HG03469 (cell line): ENCODE measurements at regions not wholly inside any gene's neighbourhood (a gene's known extent, or its start where the extent isn't known, plus 50 kb on each side); places are given as distances from the start of the nearest gene placed in this dataset.

ENCODE experiments used
- ATAC-seq: cut with Tn5 transposase; IDR thresholded peaks from one replicate; pipeline ENCODE4 v1.9.1; 2021; ENCODE audit warnings: mild to moderate bottlenecking, moderate library complexity, moderate number of reproducible peaks; ENCODE audit not compliant: unreplicated experiment

DNA sequence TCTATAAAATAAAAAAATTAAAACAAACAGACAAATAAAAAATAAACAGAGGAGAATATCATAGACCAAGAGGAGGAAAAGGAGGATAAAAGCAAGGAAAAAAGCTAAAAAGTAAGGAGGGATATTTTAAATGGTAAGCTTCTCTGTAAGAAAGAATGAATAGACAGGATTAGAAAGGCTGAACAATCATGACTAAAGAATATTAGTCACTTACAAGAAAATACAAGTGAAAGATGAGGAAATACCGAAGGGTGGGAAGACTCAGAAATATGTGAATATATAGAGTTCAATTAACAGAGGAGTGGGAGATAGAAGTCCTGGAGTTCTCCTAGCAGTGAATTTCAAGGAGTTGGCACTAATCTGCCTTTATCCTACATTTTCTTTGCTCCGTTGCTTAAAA is 162.6 kb downstream of the RTL3 start:
- no peak for ATAC-seq

DNA sequence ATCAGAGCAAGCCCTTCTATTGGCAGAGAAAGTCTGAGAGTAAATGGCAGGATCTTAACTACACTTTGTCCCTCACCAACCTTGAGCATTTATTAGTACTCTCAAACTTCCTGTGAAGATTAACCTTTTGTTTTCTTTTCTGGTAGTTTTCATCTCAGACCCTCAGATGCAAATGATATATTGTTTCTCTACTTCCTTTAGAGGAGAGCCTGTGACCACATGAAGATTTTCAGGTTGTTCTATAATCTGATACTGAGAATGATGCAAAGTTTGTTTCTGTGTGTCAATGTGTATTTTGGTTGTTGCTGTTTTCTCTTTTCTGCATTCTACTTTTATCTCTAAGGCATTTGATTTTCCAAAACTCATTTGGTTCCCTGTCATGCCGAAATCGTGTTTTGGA is 165.8 kb upstream of the CYSLTR1 start:
- ATAC-seq = no peak

DNA sequence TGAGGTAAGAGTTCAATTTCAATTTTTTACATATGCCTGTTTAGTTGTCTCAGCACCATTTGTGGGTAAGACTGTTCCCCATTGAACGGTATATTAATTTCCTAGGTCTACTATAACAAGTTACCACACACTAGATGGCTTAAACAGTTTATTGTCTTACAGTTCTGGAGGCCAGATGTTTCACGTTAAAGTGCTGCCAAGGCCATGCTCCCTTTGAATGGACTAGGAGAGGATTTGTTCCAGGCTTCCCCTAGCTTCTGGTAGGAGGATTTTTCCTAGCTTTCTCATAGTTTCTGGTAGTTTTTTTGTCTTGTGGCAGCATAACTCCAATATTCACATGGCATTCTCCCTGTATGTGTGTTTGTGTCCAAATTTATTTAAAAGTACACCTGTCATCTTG is 149.3 kb upstream of the CYSLTR1 start:
- no peak for ATAC-seq

DNA sequence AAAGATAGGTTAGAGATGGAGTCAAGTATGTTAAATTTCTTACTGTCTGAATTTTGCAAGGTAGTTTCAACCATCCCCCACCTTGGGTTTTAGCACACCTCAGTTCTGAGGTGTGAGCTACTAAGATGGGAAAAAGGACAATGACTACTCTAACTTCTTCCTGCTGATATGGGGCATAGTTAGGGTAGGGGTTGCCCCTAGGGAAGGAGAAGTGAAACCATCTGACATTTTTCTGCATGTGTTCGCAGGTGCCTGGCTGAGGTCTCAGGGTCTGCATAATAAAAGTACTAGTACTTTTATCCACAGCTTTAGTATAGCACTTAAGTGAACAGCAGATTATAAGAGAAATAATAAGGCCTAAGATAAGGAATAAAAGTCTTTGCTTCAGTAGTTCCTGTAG is 129.5 kb upstream of the CYSLTR1 start:
- ATAC-seq = no peak

DNA sequence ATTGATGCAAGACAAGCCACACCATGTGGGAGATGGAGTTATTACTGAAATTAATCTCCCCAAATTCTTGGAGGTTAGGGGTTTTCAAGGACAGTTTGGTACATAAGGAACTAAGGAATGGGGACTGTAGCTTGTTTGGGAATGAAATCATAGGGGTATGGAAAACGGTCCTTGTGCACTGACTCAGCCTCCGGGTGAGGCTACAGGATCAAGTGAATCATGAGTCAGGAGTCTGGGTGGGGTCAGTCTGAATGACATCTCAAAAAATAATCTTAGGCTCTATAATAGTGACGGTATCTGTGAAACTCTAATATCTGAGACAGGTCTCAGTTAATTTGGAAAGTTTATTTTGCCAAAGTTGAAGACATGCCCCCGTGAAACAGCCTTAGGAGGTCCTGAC is 128.5 kb upstream of the CYSLTR1 start:
- ATAC-seq = no peak

DNA sequence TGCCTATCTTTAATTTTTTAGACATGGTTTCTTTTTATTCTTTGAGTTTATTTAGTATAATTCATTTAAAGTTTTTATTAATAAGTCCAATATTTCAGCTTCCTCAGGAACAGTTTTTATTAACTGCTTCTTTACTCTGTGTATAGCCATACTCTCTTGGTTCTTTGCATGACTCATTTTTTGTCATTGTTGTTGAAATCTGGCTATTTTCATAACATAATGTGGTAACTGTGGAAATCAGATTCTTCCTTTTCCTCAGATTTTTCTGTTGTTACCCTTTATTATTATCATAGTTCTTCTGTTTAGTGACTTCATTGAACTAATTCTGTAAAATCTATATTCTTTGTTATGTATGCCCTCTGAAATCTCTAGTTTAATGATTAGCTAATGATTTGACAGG is 124.9 kb upstream of the CYSLTR1 start:
- ATAC-seq = no peak

DNA sequence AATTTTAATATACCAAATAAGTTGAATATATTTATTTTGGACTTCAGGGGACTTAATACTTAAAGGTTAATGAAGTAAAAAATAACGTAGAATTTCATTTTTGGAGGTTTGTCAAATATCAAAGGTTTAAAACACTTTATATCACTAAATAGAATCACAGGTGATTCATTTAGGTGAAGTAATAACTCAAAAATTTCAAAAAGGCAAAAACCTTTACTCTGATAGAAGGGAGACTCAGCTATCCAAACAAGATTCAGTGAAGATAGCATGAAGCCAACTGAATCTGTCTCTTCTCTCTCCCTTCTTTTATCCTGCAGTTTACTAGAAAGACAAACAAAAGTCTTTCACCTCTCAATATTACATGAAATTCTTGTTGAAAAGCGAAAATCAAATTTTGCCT is 110.2 kb upstream of the CYSLTR1 start:
- ATAC-seq = no peak

DNA sequence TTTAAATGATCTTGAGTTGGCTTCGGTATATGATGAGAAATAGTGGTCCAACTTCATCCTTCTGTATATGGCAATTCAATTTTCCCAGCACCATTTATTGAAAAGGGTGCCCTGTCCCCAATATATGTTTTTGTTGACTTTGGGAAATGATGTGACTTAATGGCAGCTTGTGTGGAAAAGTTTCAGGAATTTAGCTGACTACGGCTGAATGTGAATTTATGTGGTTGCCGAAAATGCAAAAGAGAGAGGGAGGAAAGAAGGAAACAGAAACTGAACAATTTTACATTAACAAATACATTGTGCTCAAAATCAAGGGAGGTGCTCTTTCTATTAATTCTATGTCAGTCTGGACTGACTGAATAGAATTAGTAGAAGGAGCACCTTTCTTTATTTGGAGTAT is 101.8 kb upstream of the CYSLTR1 start:
- ATAC-seq = no peak

DNA sequence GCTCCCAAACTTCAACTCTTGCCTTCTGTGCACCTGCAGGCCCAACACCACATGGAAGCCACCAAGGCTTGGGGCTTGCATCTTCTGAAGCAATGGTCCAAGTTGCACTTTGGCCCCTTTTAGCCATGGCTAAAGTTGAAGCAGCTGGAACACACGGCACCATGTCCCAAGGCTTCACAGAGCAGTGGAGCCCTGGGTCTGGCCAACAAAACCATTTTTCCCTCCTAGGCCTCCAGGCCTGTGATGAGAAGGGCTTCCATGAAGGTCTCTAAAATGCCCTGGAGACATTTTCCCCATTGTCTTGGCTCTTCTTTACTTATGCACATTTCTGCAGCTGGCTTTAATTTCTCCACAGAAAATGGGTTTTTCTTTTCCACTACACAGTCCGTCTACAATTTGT is 61.3 kb upstream of the CYSLTR1 start:
- ATAC-seq = no peak

DNA sequence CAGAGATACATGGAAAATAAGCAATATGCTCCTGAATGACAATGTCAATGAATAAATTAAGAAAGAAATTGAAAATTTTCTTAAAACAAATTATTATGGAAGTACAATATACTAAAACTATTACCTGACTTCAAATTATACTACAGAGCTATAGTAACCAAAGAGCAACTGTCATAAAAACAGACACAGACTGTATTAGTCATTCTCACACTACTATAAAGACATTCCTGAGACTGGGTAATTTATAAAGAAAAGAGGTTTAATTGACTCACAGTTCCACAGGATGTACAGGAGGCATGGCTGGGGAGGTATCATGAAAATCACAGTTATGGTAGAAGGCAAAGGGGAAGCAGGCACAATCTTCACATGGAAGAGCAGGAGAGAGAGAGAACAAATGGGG is 60.0 kb upstream of the CYSLTR1 start:
- ATAC-seq = no peak

DNA sequence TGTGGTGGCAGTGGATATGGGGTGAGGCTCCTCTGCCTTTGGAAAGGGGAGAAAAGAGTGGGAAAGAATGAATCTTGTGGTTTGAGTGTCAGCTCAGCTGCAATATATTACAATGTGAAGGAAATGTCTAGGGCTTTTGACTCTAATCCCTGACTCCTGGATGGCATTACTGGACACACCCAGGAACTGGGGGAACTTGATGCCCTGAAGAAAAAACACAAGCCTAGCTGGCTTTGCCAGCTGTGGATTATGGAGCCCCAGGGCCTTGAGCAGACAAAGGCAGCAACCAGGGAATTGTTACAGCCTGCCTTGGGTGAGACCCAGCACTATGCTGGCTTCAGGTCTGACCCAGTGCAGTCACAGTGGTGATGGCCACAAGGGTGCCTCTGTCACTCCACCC is 57.1 kb upstream of the CYSLTR1 start:
- ATAC-seq = no peak

DNA sequence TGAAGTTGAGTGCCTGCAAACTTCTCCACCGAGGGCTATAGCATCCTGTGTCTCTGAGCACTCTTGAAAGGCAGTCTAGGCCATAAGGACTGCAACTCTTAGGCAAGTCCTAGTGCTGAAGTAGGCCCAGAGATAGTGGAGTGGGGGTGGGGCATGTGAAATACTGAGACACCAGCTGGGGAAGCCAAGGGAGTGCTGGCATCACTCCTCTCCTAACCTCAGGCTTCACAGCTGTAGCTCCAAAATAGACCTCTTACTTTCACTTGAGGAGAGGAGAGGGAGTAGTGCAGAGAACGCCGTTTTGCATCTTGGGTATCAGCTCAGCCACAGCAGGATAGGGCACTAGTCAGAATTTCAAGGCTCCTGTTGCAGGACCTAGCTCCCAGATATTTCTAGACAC is 56.2 kb upstream of the CYSLTR1 start:
- no peak for ATAC-seq

DNA sequence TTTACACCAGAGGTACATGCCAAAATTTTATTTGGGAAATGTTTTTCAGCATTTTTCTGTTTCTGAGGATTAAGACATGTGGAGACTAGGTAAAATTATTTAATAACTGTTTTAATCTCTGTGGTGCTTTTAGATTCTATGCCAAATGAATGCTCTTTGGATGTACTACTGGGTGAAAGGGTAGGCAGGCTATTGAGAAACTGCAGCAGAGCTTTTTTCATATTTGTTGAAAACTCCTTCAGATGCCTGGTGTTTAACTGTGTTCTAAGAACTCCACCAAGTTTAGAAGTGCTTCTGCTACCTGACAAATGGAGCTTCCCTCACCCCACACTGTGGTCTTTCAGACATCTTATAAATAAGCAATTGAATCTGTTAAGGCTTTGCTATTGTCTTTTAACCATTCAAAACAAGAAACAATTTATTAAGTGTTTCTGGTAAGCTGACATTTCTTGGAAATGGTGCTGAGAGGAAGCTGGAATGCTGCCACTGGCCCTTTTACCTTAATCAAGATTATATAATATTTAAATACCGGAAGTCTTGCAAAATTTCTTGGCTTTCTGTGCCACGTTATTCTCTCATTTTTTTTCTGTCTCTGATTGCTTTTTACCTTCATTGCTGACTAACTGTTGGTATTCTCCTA is 51.2 kb upstream of the CYSLTR1 start:
- no peak for ATAC-seq
